H1 (cell line): ENCODE measurements at regions not wholly inside any gene's neighbourhood (a gene's known extent, or its start where the extent isn't known, plus 50 kb on each side); places are given as distances from the start of the nearest gene placed in this dataset.

ENCODE experiments used
- CTCF ChIA-PET: fragments of 300-600 bp; sonication (Branson Sonifier 250); formaldehyde crosslinking; loops from one replicate; lab custom pipeline; 2021; ENCODE audit not compliant: partially characterized antibody; lab: Charles Lee
- POLR2A ChIA-PET: fragments of 300-600 bp; sonication (Branson Sonifier 250); formaldehyde crosslinking; loops from one replicate; lab custom pipeline; 2021; ENCODE audit warnings: inconsistent platforms; ENCODE audit not compliant: partially characterized antibody; lab: Charles Lee
- DNase-seq, 2 experiments: peaks; one replicate each; pipeline versions ENCODE4 v3.0.0 to v3.0.0-alpha.2; 2010 to 2022; ENCODE audit warnings: low spot score in 2 of 2, low read depth in 1 of 2, mixed read lengths in 1 of 2
- FAIRE-seq: peaks from 2 replicates; lab custom pipeline; 2011; peaks lifted over from hg19 to GRCh38; lab: Jason Lieb, UNC
- H2AFZ ChIP-seq: 2 replicates; pipeline ENCODE4 v1.8.1; 2012; ENCODE audit warnings: low read length, inconsistent platforms
- H2AK5ac ChIP-seq: 2 replicates; pipeline ENCODE4 v1.6.1; 2013; ENCODE audit warnings: low read depth, low read length
- H2BK120ac ChIP-seq: replicated peaks from 2 replicates; pipeline ENCODE3; 2013; ENCODE audit warnings: low read depth, low read length, inconsistent platforms
- H2BK12ac ChIP-seq: 2 replicates; pipeline ENCODE4 v1.6.1; 2013; ENCODE audit warnings: low read depth, low read length
- H2BK15ac ChIP-seq: 2 replicates; pipeline ENCODE4 v1.6.1; 2013; ENCODE audit warnings: low read length
- H2BK20ac ChIP-seq: 2 replicates; pipeline ENCODE4 v1.6.1; 2013; ENCODE audit warnings: low read length
- H2BK5ac ChIP-seq: 2 replicates; pipeline ENCODE4 v1.6.1; 2013; ENCODE audit warnings: low read depth, low read length
- H3K14ac ChIP-seq: 2 replicates; pipeline ENCODE4 v1.6.1; 2013; ENCODE audit warnings: inconsistent platforms; ENCODE audit not compliant: insufficient read length
- H3K18ac ChIP-seq: 2 replicates; pipeline ENCODE4 v1.6.1; 2013; ENCODE audit warnings: low read length; ENCODE audit errors: extremely low read depth
- H3K23ac ChIP-seq: 2 replicates; pipeline ENCODE4 v1.6.1; 2013; ENCODE audit warnings: inconsistent platforms; ENCODE audit not compliant: insufficient read length
- H3K23me2 ChIP-seq: 2 replicates; pipeline ENCODE4 v1.6.1; 2013; ENCODE audit warnings: low read depth, low read length
- H3K27ac ChIP-seq: 2 replicates; pipeline ENCODE4 v1.6.1; 2011; ENCODE audit warnings: low read depth, low read length, inconsistent platforms
- H3K27me3 ChIP-seq, 4 experiments: replicated peaks in 1 of 4; 1 replicate in 1 of 4; 2 replicates in 3 of 4; pipeline versions ENCODE4 v1.6.1 to v1.8.1; 2011 to 2013; ENCODE audit warnings: low read length in 3 of 4, mild to moderate bottlenecking in 3 of 4, inconsistent platforms in 2 of 4, mixed read lengths in 2 of 4, moderate library complexity in 1 of 4; ENCODE audit not compliant: control insufficient read depth in 3 of 4, insufficient read depth in 3 of 4; ENCODE audit errors: extremely low read depth in 1 of 4
- H3K36me3 ChIP-seq, 4 experiments: 2 replicates each; pipeline versions ENCODE4 v1.6.1 to v1.8.1; 2011 to 2013; ENCODE audit warnings: mild to moderate bottlenecking in 4 of 4, low read length in 3 of 4, moderate library complexity in 2 of 4, control low read depth in 1 of 4, inconsistent platforms in 1 of 4; ENCODE audit not compliant: insufficient read depth in 4 of 4, control insufficient read depth in 2 of 4
- H3K4ac ChIP-seq: replicated peaks from 2 replicates; pipeline ENCODE3; 2013; ENCODE audit warnings: low read length, low read depth, mixed read lengths, inconsistent platforms; ENCODE audit not compliant: insufficient read length
- H3K4me1 ChIP-seq, 4 experiments: replicated peaks in 1 of 4; 1 replicate in 1 of 4; 2 replicates in 3 of 4; pipeline versions ENCODE4 v1.6.1 to v1.8.1; 2011 to 2013; ENCODE audit warnings: low read length in 3 of 4, inconsistent platforms in 2 of 4, mixed read lengths in 1 of 4; ENCODE audit not compliant: insufficient read depth in 4 of 4, control insufficient read depth in 3 of 4
- H3K4me2 ChIP-seq, 2 experiments: 2 replicates each; pipeline versions ENCODE4 v1.6.1 to v1.8.1; 2011 to 2013; ENCODE audit warnings: low read depth in 2 of 2, low read length in 2 of 2, control low read depth in 1 of 2, inconsistent platforms in 1 of 2, mild to moderate bottlenecking in 1 of 2; ENCODE audit not compliant: insufficient read depth in 1 of 2
- H3K4me3 ChIP-seq, 4 experiments: fragments of 200-600, 300-600 bp in 1 of 4; sonication (generic), shearing (Covaris generic), sonication (Bioruptor Twin) in 1 of 4; 2 replicates each; pipeline versions ENCODE4 v1.5.1 to v1.8.1; 2011 to 2016; ENCODE audit warnings: low read length in 4 of 4, low read depth in 3 of 4, control low read depth in 2 of 4, inconsistent platforms in 2 of 4, mild to moderate bottlenecking in 2 of 4, mixed read lengths in 1 of 4, moderate library complexity in 1 of 4; ENCODE audit not compliant: insufficient read depth in 2 of 4; ENCODE audit errors: extremely low read depth in 1 of 4
- H3K56ac ChIP-seq: replicated peaks from 2 replicates; pipeline ENCODE3; 2013; ENCODE audit warnings: low read depth, mild to moderate bottlenecking, mixed read lengths, low read length, inconsistent platforms; ENCODE audit not compliant: insufficient read length
- H3K79me1 ChIP-seq: 2 replicates; pipeline ENCODE4 v1.6.1; 2013; ENCODE audit warnings: low read depth, low read length, control low read depth
- H3K79me2 ChIP-seq, 2 experiments: 2 replicates each; pipeline versions ENCODE4 v1.6.1 to v1.8.1; 2012 to 2013; ENCODE audit warnings: low read length in 2 of 2, mild to moderate bottlenecking in 2 of 2, inconsistent platforms in 1 of 2; ENCODE audit not compliant: insufficient read depth in 2 of 2, control insufficient read depth in 1 of 2
- H3K9ac ChIP-seq, 4 experiments: replicated peaks in 1 of 4; 1 replicate in 1 of 4; 2 replicates in 3 of 4; pipeline versions ENCODE4 v1.6.1 to v1.8.1; 2011 to 2013; ENCODE audit warnings: low read depth in 3 of 4, low read length in 3 of 4, control low read depth in 2 of 4, mild to moderate bottlenecking in 2 of 4, moderate library complexity in 2 of 4, inconsistent platforms in 1 of 4; ENCODE audit errors: extremely low read depth in 1 of 4
- H3K9me3 ChIP-seq, 2 experiments: 2 replicates each; pipeline versions ENCODE4 v1.6.1 to v1.8.1; 2012 to 2013; ENCODE audit warnings: mild to moderate bottlenecking in 2 of 2, moderate library complexity in 2 of 2, control low read depth in 1 of 2, inconsistent platforms in 1 of 2, low read depth in 1 of 2, low read length in 1 of 2, mixed read lengths in 1 of 2; ENCODE audit not compliant: insufficient read depth in 2 of 2
- H4K20me1 ChIP-seq, 2 experiments: replicated peaks in 1 of 2; 2 replicates each; pipeline versions ENCODE3 to v1.8.1; 2011 to 2013; ENCODE audit warnings: inconsistent platforms in 2 of 2, low read length in 2 of 2, mild to moderate bottlenecking in 1 of 2; ENCODE audit not compliant: insufficient read depth in 2 of 2, control insufficient read depth in 1 of 2
- H4K5ac ChIP-seq: 2 replicates; pipeline ENCODE4 v1.6.1; 2013; ENCODE audit warnings: low read length, low read depth, mixed read lengths, inconsistent platforms; ENCODE audit not compliant: insufficient read length
- H4K8ac ChIP-seq: 2 replicates; pipeline ENCODE4 v1.8.0; 2013; ENCODE audit warnings: mild to moderate bottlenecking, moderate library complexity, low read length, inconsistent platforms; ENCODE audit not compliant: insufficient read depth; ENCODE audit errors: extremely low read depth
- H4K91ac ChIP-seq: replicated peaks from 2 replicates; pipeline ENCODE3; 2013; ENCODE audit warnings: low read length, mixed read lengths, inconsistent platforms; ENCODE audit not compliant: insufficient read length
- CTBP2 ChIP-seq: IDR thresholded peaks from 2 replicates; pipeline ENCODE4 v1.7.0; 2011; ENCODE audit warnings: borderline replicate concordance, mild to moderate bottlenecking, moderate library complexity, mixed read lengths, low read length; ENCODE audit not compliant: insufficient read depth, insufficient read length
- NRF1 ChIP-seq: IDR thresholded peaks from 2 replicates; pipeline ENCODE4 v1.6.1; 2011; ENCODE audit warnings: mild to moderate bottlenecking, low read depth, low read length, improper control_type of control experiment
- WGBS, 2 experiments: shearing (Covaris generic) in 1 of 2; methylation state at CpG; one replicate each; pipeline versions ENCODE4 v1.1.6 to v1.1.7; 2013 to 2015; ENCODE audit warnings: low lambda C conversion rate in 2 of 2, mixed read lengths in 2 of 2, inconsistent platforms in 1 of 2, low coverage in 1 of 2, missing lambda C conversion rate in 1 of 2; ENCODE audit not compliant: insufficient replicate concordance in 2 of 2, insufficient coverage in 1 of 2, insufficient read length in 1 of 2; ENCODE audit errors: extremely low coverage in 1 of 2, missing lambda C conversion rate in 1 of 2; 5-methylcytosine and 5-hydroxymethylcytosine counted together

GRCh38 chr6:156589281-156589680, 187.9 kb upstream of the ARID1B start:
- Histone ChIP-seq H2BK5ac (no peak overlapping the region), H3K79me1 (no peaks in the 10 kb centered on the region)
- FAIRE-seq: no peak

More at GRCh38 chr6:156589281-156589680, 187.9 kb upstream of the ARID1B start:
- Histone ChIP-seq H3K18ac (no peak overlapping the region), H3K56ac (no peak overlapping the region), H4K8ac (no peak overlapping the region), H3K27ac (no peak overlapping the region), H3K14ac (no peak overlapping the region), H3K4me1 (no peaks in the 10 kb centered on the region), H3K4me2 (no peak overlapping the region), H2AK5ac (no peak overlapping the region), H2AFZ (no peak overlapping the region), H3K36me3 (no peaks in the 10 kb centered on the region; a peak in 1 of 8 replicates), H3K4me3 (no peak overlapping the region), H3K4ac (no peak overlapping the region), H2BK15ac (no peak overlapping the region), H3K79me2 (no peaks in the 10 kb centered on the region), H3K9ac (no peak overlapping the region), H3K23ac (no peak overlapping the region), H3K9me3 (peaks cover 0 to 4% of the 10 kb centered on the region in 2 experiments; a peak in 2 of 4 replicates), H3K23me2 (no peaks in the 10 kb centered on the region), H2BK12ac (no peak overlapping the region), H3K27me3 (no peaks in the 10 kb centered on the region), H4K91ac (no peak overlapping the region), H4K5ac (no peak overlapping the region), H2BK20ac (no peak overlapping the region), H2BK120ac (no peak overlapping the region), H4K20me1 (no peaks in the 10 kb centered on the region)
- no peak for DNase-seq
- ChIA-PET CTCF (interaction anchor here (1.5 to 1.9 kb wide), 2 partner anchors 11 to 25 kb away, joined by 4 to 12 read pairs; no protein-coding TSS in a partner anchor), POLR2A (no interaction called here)
- 86% methylated on average over 1 of the region's 1 CpG; no CpG with 5 or more reads in 1 of the 2 experiments for WGBS, 2 experiments
- TF ChIP-seq NRF1: no peak
- no peak for TF ChIP-seq CTBP2
